Keratinocyte (primary cell): ENCODE measurements at regions not wholly inside any gene's neighbourhood (a gene's known extent, or its start where the extent isn't known, plus 50 kb on each side); places are given as distances from the start of the nearest gene placed in this dataset.

Experiments
- DNase-seq: peaks from one replicate; pipeline ENCODE4 v3.0.0-alpha.2; 2011; ENCODE audit warnings: low read depth, missing footprints, low spot score
- FAIRE-seq: peaks from 2 replicates; lab custom pipeline; 2011; peaks lifted over from hg19 to GRCh38; lab: Jason Lieb, UNC
- H2AFZ ChIP-seq: 2 replicates; pipeline ENCODE4 v1.6.0; 2012; ENCODE audit warnings: low read length, control low read depth, inconsistent platforms; ENCODE audit not compliant: control insufficient read depth
- H3K27ac ChIP-seq: 2 replicates; pipeline ENCODE4 v1.5.1; 2011; ENCODE audit warnings: low read length; ENCODE audit not compliant: control insufficient read depth, insufficient read depth
- H3K27me3 ChIP-seq: 3 replicates; pipeline ENCODE4 v1.6.0; 2011; ENCODE audit warnings: low read length; ENCODE audit not compliant: control insufficient read depth, insufficient read depth; ENCODE audit errors: extremely low read depth
- H3K36me3 ChIP-seq, 2 experiments: 2 replicates in 1 of 2; 3 replicates in 1 of 2; pipeline ENCODE4 v1.5.1; 2011; ENCODE audit warnings: low read length in 2 of 2, mild to moderate bottlenecking in 1 of 2; ENCODE audit not compliant: control insufficient read depth in 2 of 2, insufficient read depth in 2 of 2; ENCODE audit errors: extremely low read depth in 1 of 2
- H3K4me1 ChIP-seq: 3 replicates; pipeline ENCODE4 v1.5.1; 2011; ENCODE audit warnings: low read length; ENCODE audit not compliant: control insufficient read depth, insufficient read depth; ENCODE audit errors: extremely low read depth
- H3K4me2 ChIP-seq: 3 replicates; pipeline ENCODE4 v1.6.0; 2011; ENCODE audit warnings: low read depth, low read length; ENCODE audit not compliant: control insufficient read depth, insufficient read depth; ENCODE audit errors: extremely low read depth
- H3K4me3 ChIP-seq, 3 experiments: fragments of 200-600 bp in 1 of 3; sonication (generic) in 1 of 3; 2 replicates in 2 of 3; 3 replicates in 1 of 3; pipeline ENCODE4 v1.5.1; 2011 to 2016; ENCODE audit warnings: low read length in 3 of 3, mild to moderate bottlenecking in 3 of 3, control low read depth in 2 of 3, inconsistent platforms in 1 of 3, low read depth in 1 of 3, mixed read lengths in 1 of 3, mixed run types in 1 of 3, moderate library complexity in 1 of 3; ENCODE audit not compliant: control insufficient read depth in 2 of 3, insufficient read depth in 2 of 3; ENCODE audit errors: extremely low read depth in 1 of 3
- H3K79me2 ChIP-seq: 2 replicates; pipeline ENCODE4 v1.6.0; 2012; ENCODE audit warnings: low read length; ENCODE audit not compliant: control insufficient read depth, insufficient read depth
- H3K9ac ChIP-seq: 3 replicates; pipeline ENCODE4 v1.6.0; 2011; ENCODE audit warnings: low read length; ENCODE audit not compliant: control insufficient read depth, insufficient read depth; ENCODE audit errors: extremely low read depth
- H3K9me1 ChIP-seq: 3 replicates; pipeline ENCODE4 v1.6.0; 2011; ENCODE audit warnings: low read length; ENCODE audit not compliant: control insufficient read depth, insufficient read depth; ENCODE audit errors: extremely low read depth
- H3K9me3 ChIP-seq: 2 replicates; pipeline ENCODE4 v1.5.1; 2012; ENCODE audit warnings: low read depth, low read length; ENCODE audit not compliant: control insufficient read depth
- H4K20me1 ChIP-seq: 3 replicates; pipeline ENCODE4 v1.6.0; 2011; ENCODE audit warnings: low read length; ENCODE audit not compliant: control insufficient read depth, insufficient read depth; ENCODE audit errors: extremely low read depth
- EZH2 ChIP-seq: IDR thresholded peaks from one replicate; pipeline ENCODE4 v1.6.1; 2012; ENCODE audit warnings: inconsistent platforms, mild to moderate bottlenecking, low read length, moderate library complexity
- dilution Hi-C: fragments of 300-500 bp; cut with MboI; formaldehyde crosslinking; loops from one replicate; pipeline ENCODE4 v1.7.0; 2020; ENCODE audit warnings: low sequenced_read_pairs; ENCODE audit not compliant: extremely low pct_ligation_motif_present
- TF ChIP-seq, protein P1 (sequence below), 3 experiments: IDR thresholded peaks in 1 of 3; conservative IDR thresholded peaks in 1 of 3; optimal IDR thresholded peaks in 1 of 3; 2 replicates in 2 of 3; 3 replicates in 1 of 3; pipeline versions ENCODE3 to v1.5.1; 2011; ENCODE audit warnings: low read length in 3 of 3, mild to moderate bottlenecking in 3 of 3, moderate library complexity in 2 of 3, control low read depth in 1 of 3, inconsistent platforms in 1 of 3; ENCODE audit not compliant: insufficient read depth in 2 of 3; ENCODE audit errors: extremely low read depth in 1 of 3

DNA sequence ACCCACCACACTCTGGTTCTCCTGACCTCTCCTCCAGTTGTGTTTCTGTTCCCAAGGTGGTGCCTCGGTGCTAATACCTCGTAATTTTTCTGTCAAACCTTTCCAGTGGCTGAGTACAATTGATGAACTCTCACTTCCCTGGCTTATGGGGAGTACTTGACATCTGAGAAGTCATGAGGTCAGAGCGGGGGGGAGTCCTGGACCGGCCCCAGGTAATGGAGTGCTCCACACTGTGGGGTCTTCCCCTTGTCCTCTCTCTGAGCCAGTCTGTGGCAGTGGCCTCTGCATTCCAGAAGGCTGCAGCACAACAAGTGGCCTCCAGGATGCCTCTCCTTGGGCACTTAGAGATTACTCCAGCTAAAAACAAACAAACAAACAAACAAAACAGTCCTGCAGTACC, 122.5 kb upstream of the TRIM2 start:
- no peak overlapping the region for H3K4me2 ChIP-seq
- no peak overlapping the region for H3K4me3 ChIP-seq
- H3K36me3 ChIP-seq, result no peaks in the 10 kb centered on the region
- H3K79me2 ChIP-seq, result no peaks in the 10 kb centered on the region
- no peak overlapping the region for H2AFZ ChIP-seq
- no peaks in the 10 kb centered on the region for H3K27me3 ChIP-seq
- DNase-seq (no peak), FAIRE-seq (no peak)
- H3K9me3 ChIP-seq, result no peaks in the 10 kb centered on the region
- no peak overlapping the region for H3K27ac ChIP-seq
- H3K9ac ChIP-seq, result no peak overlapping the region
- dilution Hi-C loops, result no loop called here
- H3K4me1 ChIP-seq, result peaks cover 15% of the 10 kb centered on the region
- no peaks in the 10 kb centered on the region for H3K9me1 ChIP-seq
- no peak for TF ChIP-seq EZH2
- TF ChIP-seq, protein P1, sequence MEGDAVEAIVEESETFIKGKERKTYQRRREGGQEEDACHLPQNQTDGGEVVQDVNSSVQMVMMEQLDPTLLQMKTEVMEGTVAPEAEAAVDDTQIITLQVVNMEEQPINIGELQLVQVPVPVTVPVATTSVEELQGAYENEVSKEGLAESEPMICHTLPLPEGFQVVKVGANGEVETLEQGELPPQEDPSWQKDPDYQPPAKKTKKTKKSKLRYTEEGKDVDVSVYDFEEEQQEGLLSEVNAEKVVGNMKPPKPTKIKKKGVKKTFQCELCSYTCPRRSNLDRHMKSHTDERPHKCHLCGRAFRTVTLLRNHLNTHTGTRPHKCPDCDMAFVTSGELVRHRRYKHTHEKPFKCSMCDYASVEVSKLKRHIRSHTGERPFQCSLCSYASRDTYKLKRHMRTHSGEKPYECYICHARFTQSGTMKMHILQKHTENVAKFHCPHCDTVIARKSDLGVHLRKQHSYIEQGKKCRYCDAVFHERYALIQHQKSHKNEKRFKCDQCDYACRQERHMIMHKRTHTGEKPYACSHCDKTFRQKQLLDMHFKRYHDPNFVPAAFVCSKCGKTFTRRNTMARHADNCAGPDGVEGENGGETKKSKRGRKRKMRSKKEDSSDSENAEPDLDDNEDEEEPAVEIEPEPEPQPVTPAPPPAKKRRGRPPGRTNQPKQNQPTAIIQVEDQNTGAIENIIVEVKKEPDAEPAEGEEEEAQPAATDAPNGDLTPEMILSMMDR (optimal IDR thresholded peaks at IDR 0.05 in 1 of 3, IDR thresholded peaks at IDR 0.05 in 1 of 3, conservative IDR thresholded peaks at IDR 0.05 in 1 of 3; ENCODE audit: extremely low read depth in 1 of 3, insufficient read depth in 2 of 3, low read length in 3 of 3), result no peak
- H4K20me1 ChIP-seq, result no peaks in the 10 kb centered on the region

- no peak overlapping the region for H3K27ac ChIP-seq
- H3K4me1 ChIP-seq, result peaks cover 15% of the 10 kb centered on the region
- H3K9ac ChIP-seq, result no peak overlapping the region
- DNase-seq (no peak), FAIRE-seq (peak; percentile 5)
- H3K9me3 ChIP-seq, result no peaks in the 10 kb centered on the region
- peak overlapping the region in 1 of 3 experiments; percentile 36 for H3K4me3 ChIP-seq
- H3K4me2 ChIP-seq, result peak overlapping the region; percentile 54
- dilution Hi-C loops, result no loop called here
- H3K9me1 ChIP-seq, result no peaks in the 10 kb centered on the region
- H3K79me2 ChIP-seq, result no peaks in the 10 kb centered on the region
- TF ChIP-seq, protein P1 (optimal IDR thresholded peaks at IDR 0.05 in 1 of 3, IDR thresholded peaks at IDR 0.05 in 1 of 3, conservative IDR thresholded peaks at IDR 0.05 in 1 of 3; ENCODE audit: extremely low read depth in 1 of 3, insufficient read depth in 2 of 3, low read length in 3 of 3), result no peak
- no peak for TF ChIP-seq EZH2
- H4K20me1 ChIP-seq, result no peaks in the 10 kb centered on the region
- H3K36me3 ChIP-seq, result no peaks in the 10 kb centered on the region
- H2AFZ ChIP-seq, result peak overlapping the region; percentile 87
- H3K27me3 ChIP-seq, result no peaks in the 10 kb centered on the region
These were observed 121.6 kb upstream of the TRIM2 start for GRCh38 chr4:153082322-153083301.
